ENCODE measurements at regions not wholly inside any gene's neighbourhood (a gene's known extent, or its start where the extent isn't known, plus 50 kb on each side); places are given as distances from the start of the nearest gene placed in this dataset.

GRCh38 chr15:85891470-85891869 is 96.7 kb upstream of the KLHL25 start:
- H3K4me2 ChIP-seq (ENCODE audit: insufficient read depth, low read length) = no peak overlapping the region
- no TSS peak for BruUV-seq (replicated peaks)
- no peak overlapping the region for H2AFZ ChIP-seq (ENCODE audit: low read depth, low read length)
- dilution Hi-C loops (cut with MboI; ENCODE audit: extremely low pct_ligation_motif_present, low sequenced_read_pairs) (no loop called here), intact Hi-C loops (cut with micrococcal nuclease) (no loop called here)
- CTCF ChIA-PET = no interaction called here
- H3K4me3 ChIP-seq (replicated peaks in 1 of 3; ENCODE audit: insufficient read depth in 1 of 3, low read depth in 1 of 3, low read length in 3 of 3) = no peak overlapping the region
- no peak overlapping the region for H3K27ac ChIP-seq (ENCODE audit: insufficient read depth, low read depth, low read length)
- DNase-seq (ENCODE audit: low read depth, low spot score) (no peak), FAIRE-seq (no peak)
- no peaks in the 10 kb centered on the region for H4K20me1 ChIP-seq (replicated peaks; ENCODE audit: control insufficient read depth, extremely low read depth, insufficient read depth, low read length)
- H3K36me3 ChIP-seq (ENCODE audit: control insufficient read depth in 2 of 2, extremely low read depth in 1 of 2, insufficient read depth in 2 of 2, low read length in 2 of 2) = no peaks in the 10 kb centered on the region
- no peak for TF ChIP-seq FOS (IDR thresholded peaks at IDR 0.05; ENCODE audit: borderline replicate concordance, insufficient read depth, low read length)
- no peak for TF ChIP-seq MAX (IDR thresholded peaks at IDR 0.05; ENCODE audit: insufficient read depth, insufficient read length)
- no peak for TF ChIP-seq CTCF (IDR thresholded peaks at IDR 0.05; ENCODE audit: extremely low read depth in 1 of 2, insufficient read depth in 1 of 2, low read depth in 1 of 2, low read length in 2 of 2)
- TF ChIP-seq POLR2AphosphoS5 (IDR thresholded peaks at IDR 0.05; ENCODE audit: insufficient read depth, low read depth, low read length) = no peak
- no peak for TF ChIP-seq MYC (IDR thresholded peaks at IDR 0.05; ENCODE audit: low read depth, low read length)
- TF ChIP-seq JUN (IDR thresholded peaks at IDR 0.05; ENCODE audit: borderline replicate concordance, insufficient read depth, insufficient read length, low read depth) = no peak
- TF ChIP-seq POLR2A (IDR thresholded peaks at IDR 0.05; ENCODE audit: low read depth, low read length) = no peak
- TF ChIP-seq GATA2 (IDR thresholded peaks at IDR 0.05; ENCODE audit: insufficient read depth, insufficient read length, low read depth, low read length) = no peak
- no peak for TF ChIP-seq EZH2 (IDR thresholded peaks at IDR 0.05; ENCODE audit: borderline replicate concordance, low read depth, low read length, severe bottlenecking)
- no peaks in the 10 kb centered on the region for H3K27me3 ChIP-seq (ENCODE audit: control insufficient read depth in 2 of 2, insufficient read depth in 2 of 2, low read length in 2 of 2)
- no peak overlapping the region for H3K9ac ChIP-seq (replicated peaks; ENCODE audit: extremely low read depth, insufficient read depth, low read length)
- H3K79me2 ChIP-seq (ENCODE audit: control insufficient read depth, insufficient read depth, low read length) = no peaks in the 10 kb centered on the region
- H3K9me1 ChIP-seq (replicated peaks; ENCODE audit: control insufficient read depth, extremely low read depth, insufficient read depth, low read length) = no peaks in the 10 kb centered on the region
- POLR2A ChIA-PET = no interaction called here
- no peaks in the 10 kb centered on the region for H3K9me3 ChIP-seq (replicated peaks; ENCODE audit: control insufficient read depth, insufficient read depth, low read length)
- no peaks in the 10 kb centered on the region for H3K4me1 ChIP-seq (ENCODE audit: control insufficient read depth, extremely low read depth, insufficient read depth, low read length)

Data from endothelial cell of umbilical vein (primary cell).